ENCODE measurements at regions not wholly inside any gene's neighbourhood (a gene's known extent, or its start where the extent isn't known, plus 50 kb on each side); places are given as distances from the start of the nearest gene placed in this dataset.

DNA sequence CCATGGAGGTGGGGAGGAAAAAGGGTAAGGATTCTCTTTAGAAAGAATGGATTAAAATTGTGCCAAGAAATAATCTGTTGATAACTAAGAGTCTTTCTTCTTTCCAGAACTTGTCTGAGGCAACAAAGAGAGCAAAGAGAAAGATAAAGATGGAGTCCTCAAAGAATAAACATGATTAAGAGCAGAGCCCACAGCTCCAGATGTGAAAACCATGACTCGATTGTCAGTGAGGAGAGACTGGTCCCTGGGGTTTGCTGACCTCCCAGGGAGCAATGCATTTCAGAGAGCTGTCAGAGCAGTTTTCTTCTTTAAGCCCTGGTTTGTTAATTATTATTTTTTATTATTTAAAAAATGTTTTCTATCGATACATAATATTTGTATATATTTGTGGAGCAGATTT is 74.6 kb downstream of the TMEM100 start:
- TF ChIP-seq, protein P1, sequence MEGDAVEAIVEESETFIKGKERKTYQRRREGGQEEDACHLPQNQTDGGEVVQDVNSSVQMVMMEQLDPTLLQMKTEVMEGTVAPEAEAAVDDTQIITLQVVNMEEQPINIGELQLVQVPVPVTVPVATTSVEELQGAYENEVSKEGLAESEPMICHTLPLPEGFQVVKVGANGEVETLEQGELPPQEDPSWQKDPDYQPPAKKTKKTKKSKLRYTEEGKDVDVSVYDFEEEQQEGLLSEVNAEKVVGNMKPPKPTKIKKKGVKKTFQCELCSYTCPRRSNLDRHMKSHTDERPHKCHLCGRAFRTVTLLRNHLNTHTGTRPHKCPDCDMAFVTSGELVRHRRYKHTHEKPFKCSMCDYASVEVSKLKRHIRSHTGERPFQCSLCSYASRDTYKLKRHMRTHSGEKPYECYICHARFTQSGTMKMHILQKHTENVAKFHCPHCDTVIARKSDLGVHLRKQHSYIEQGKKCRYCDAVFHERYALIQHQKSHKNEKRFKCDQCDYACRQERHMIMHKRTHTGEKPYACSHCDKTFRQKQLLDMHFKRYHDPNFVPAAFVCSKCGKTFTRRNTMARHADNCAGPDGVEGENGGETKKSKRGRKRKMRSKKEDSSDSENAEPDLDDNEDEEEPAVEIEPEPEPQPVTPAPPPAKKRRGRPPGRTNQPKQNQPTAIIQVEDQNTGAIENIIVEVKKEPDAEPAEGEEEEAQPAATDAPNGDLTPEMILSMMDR (IDR thresholded peaks at IDR 0.05; ENCODE audit: insufficient read depth, low read length, poor library complexity, severe bottlenecking), result no peak
- TF ChIP-seq EZH2phosphoT487 (conservative IDR thresholded peaks at IDR 0.05; ENCODE audit: low read length), result no peak

Data from SU-DHL-6 (cell line).